Activated CD4-positive, alpha-beta T cell treated with anti-CD3 and anti-CD28 coated beads, Interleukin-2, Interleukin-6, amounts not matched to agents 100 ng/mL and 50 ng/mL, durations not matched to agents 16 hours and 8 hours (primary cell): ENCODE measurements at regions not wholly inside any gene's neighbourhood (a gene's known extent, or its start where the extent isn't known, plus 50 kb on each side); places are given as distances from the start of the nearest gene placed in this dataset.
"Not testable (repeated sequence)": the region's sequence is repeated elsewhere in the genome, so short reads cannot be mapped to it uniquely, and the experiment has no call there.

Experiments
- DNase-seq: peaks from one replicate; pipeline ENCODE4 v3.0.0-alpha.2; 2020

DNA sequence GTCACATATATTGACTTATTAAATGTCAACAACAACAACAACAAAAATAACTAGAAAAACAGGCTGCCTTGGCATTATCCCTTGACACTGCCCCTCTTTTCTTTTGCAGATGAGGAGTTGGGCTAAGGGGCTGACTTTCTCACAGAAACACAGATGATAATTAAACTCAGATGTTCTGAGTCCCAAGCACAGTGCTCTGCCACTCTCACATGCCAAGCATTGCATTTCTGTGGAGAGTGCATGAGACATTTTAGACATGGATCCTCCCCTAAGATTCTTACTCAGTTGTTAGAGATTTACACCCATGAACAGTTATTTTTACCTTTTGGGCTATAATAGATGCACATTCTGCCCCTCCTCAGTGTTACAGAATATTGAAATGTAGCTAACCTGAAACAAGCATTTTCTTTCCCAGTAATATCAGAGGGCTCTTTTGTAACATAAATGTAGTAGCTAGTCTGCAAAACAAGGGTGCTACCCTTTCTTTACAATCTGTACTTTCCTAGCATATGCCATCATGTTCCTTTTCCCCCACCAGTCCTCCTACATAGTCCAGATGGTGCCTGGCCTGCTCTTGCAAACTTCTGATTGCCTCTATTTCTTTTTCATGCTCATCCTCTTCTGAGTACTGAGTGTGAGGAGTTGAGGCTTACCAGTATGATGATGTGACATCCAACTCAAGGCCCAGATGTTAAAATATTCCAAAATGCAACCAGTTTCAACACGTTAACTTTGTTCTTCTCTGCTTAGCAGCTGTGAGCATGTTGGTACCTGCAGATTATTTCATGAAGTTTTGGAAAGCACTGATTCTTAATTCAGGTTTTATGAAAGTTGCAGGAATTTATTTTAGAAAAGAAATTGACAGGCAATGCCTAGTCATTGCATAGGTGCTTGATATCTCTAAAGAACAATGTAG is 125.0 kb upstream of the ATP2B1 start:
- no peak for DNase-seq

GRCh38 chr12:89832336-89832735 is 123.7 kb upstream of the ATP2B1 start:
- no peak for DNase-seq

GRCh38 chr12:89831310-89832095 is 122.9 kb upstream of the ATP2B1 start:
- DNase-seq: no peak

- DNase-seq: no peak
These were observed 120.9 kb upstream of the ATP2B1 start for GRCh38 chr12:89829434-89829975.

DNA sequence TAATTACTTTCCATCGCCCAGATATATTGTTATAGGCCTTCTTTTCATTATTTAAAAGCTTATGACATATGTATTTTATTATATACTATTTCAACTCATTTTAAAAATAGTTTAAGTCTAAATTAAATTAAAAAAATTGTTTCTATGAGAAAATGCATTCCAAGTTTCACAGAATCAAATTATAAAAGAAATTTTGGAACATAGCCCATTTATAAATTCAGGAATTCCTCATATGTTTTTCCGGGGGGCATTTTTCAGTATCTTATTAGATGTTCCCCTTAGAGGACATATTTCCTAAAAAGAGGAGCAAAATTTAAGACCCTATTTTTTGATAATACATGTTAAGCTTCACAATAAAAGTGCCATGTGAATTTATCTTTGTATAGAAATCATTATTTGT is 119.9 kb upstream of the ATP2B1 start:
- no peak for DNase-seq

DNA sequence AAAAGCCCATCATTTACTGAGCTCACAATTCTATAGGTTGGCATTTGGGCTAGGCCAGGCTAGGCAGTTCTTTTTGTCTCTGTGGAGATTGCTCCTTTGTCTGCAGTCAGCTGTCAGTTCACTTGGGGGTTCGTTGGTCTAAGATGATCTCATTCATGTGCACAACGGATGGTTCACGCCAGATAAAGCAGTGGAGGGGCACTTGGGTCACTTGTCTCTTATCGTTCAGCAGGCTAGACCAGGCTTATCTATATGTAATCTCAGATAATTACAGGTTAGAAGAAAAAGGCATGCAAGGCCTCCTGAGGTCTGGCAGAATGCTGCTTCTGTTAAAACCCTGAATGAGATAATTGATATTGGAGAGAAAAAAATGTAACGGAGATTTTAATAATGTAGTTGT is 119.0 kb upstream of the ATP2B1 start:
- DNase-seq: no peak

DNA sequence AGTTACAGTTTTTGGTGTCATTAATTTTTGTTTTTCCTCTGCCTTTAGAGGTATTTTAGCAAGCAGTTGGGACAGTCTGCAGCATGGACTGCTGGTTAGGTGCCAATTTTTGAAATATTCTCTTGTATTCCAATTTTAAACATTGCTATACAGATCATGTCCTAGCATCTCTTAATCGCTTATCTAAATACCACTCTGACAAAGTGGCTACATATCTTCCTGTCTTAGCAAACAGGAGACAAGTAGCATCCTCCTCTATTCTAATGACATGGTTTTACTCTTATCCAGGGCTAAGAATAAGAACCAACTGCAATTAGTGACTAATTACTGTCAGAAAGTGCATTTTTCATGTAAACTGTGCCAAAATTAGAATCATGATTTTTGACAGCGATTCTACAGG is 117.8 kb upstream of the ATP2B1 start:
- DNase-seq: no peak

- DNase-seq: peak; percentile 19
These were observed 117.2 kb upstream of the ATP2B1 start for GRCh38 chr12:89825591-89826449.

GRCh38 chr12:89824822-89825221 is 116.2 kb upstream of the ATP2B1 start:
- no peak for DNase-seq

- not testable (repeated sequence) for DNase-seq
These were observed 114.4 kb upstream of the ATP2B1 start for GRCh38 chr12:89822992-89823391.

- DNase-seq: no peak
These were observed 113.3 kb upstream of the ATP2B1 start for GRCh38 chr12:89821896-89822295.

DNA sequence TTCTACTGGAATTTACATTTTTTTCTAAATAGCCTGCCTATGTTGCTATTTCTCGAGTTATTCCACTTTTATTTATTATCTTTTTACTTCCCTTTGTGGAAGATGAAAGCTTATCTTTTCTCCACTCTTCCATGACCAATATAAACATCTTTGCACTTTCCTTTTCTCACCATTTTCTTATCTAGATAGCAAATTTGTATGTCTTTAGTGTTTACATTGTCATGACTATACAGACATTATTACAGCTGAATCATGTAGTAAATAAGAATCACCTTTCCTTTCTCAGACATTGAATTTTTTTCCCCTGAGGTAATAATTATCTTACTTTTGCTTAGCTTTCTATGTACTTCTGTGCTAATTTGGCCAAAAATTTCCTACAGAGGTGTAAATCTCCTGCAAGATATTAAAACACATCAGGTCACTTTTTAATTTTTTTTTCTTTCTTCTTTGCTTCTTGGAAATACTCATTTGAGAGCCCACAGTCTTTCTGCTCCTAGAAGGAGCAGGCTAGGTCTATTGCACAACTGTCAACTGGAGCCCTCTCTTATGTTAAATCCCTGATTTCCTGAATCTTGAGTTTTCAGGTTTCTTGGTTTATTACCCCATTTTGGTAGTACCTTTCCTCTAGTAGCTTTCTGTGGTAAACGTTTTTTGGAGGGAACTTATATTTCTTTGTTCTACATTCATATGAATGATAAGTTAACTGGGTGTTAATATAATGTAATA is 109.0 kb upstream of the ATP2B1 start:
- DNase-seq: no peak

GRCh38 chr12:89815225-89815624 is 106.6 kb upstream of the ATP2B1 start:
- DNase-seq: no peak

GRCh38 chr12:89803412-89803811 is 94.8 kb upstream of the ATP2B1 start:
- DNase-seq: no peak

DNA sequence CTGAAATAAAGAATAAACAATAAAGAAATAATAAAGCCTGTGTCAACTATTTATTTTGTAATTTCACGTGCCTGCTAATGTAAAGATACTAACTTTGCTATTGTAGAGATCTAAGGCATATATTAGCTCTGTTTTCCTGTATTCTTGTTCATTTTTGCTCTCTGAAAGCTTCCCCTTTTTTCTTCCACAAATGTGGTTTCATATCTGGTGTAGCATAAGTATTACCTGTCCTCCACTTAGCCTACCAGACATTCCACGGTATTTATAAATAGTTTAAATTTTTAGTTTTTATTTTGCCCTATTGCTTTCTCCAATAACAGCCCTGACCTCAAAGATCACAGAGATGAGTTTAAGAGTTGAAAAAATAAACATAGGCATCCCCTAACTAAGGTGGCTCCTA is 92.6 kb upstream of the ATP2B1 start:
- no peak for DNase-seq

GRCh38 chr12:89800435-89800834 is 91.8 kb upstream of the ATP2B1 start:
- no peak for DNase-seq

DNA sequence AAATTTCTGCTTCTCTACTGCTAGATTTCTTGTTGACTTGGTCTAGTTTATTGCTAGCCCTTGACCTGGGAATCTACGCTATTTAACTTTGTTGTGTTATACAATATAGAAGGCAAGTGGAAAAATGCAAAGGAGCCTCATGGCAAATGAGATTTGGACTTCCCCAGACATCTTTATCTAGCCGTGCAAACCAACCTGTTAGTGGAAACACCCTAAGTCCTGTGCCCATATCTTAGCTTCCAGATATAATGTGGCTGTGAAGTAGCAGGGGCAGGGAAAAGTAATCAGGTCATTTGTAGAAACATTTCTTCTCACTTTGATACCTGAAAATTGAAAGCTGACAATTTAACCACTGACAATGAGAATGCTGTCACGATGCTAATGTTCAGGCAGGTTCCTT is 90.7 kb upstream of the ATP2B1 start:
- no peak for DNase-seq

- no peak for DNase-seq
These were observed 88.8 kb upstream of the ATP2B1 start for GRCh38 chr12:89797436-89797835.

DNA sequence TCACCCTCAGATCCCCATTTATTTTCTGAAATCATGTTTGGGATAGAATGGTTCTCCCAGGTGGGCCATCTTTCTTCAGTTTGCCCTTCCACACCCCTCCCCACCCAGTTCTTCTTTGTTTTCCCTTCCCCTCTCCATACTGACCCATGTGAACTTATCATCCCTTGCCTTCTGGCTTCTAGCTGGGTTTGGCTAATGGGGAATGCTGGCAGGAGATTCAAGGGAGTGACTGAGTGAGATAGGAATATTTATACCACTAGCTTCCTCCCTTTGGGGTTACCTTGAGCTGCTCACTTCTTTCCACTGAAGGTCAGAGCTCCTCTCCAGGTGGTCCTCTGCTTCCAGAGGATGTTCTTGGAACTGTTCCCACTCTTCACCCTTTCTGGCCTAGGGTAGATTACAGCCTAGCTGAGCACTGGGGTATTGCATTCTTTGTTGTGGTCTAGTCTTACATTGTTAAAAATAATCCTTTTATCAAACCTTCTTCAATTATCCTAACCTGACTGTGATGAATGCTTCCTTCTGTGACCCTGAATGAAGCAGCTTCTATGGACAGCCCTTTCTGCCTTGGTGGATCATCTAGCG is 88.3 kb upstream of the ATP2B1 start:
- no peak for DNase-seq

DNA sequence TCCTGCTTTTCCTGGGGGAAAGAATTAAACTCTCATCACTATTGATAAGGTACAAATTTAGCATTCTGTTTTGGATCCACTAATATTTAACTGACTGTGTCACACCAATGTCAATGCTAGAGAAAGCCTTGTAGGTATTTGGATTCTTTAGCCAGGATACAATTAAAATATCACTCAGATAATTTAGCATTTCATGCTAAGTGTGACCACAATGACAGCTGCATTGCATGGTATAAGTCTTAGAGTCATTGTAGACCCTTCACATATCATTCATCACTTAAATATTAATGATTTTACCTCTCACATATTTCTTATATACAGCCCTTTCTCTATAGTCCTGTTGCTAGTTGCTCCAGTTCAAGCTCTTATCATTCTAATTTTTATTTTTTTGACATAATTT is 85.3 kb upstream of the ATP2B1 start:
- no peak for DNase-seq

- no peak for DNase-seq
These were observed 82.6 kb upstream of the ATP2B1 start for GRCh38 chr12:89791286-89791685.

DNA sequence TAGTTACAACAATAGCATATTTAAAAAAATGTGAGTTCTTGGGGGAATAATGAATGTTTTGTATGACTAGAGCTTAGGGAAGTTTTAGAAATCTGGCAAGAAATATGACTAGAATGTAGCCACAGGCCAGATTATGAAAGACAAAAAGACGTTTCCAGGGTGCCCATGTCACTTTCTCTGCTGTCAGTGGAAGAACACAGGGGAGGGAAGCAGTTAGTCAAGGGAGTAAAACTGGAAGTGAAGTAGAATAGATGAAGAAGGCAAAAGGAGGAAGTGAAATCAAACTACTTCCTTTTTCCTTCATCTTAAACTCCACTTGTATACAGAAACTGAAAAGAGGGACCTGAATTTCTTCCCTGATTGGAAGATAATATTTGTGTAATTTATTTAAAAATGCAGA is 81.2 kb upstream of the ATP2B1 start:
- DNase-seq: no peak
